Loucy (cell line): ENCODE measurements at regions not wholly inside any gene's neighbourhood (a gene's known extent, or its start where the extent isn't known, plus 50 kb on each side); places are given as distances from the start of the nearest gene placed in this dataset.

ENCODE experiments used
- H2AFZ ChIP-seq: fragments of 200-600 bp; sonication (generic); 2 replicates; pipeline ENCODE4 v1.6.0; 2016; ENCODE audit warnings: antibody characterized with exemption, mild to moderate bottlenecking, low read length, moderate library complexity
- H3F3A ChIP-seq: fragments of 200-600 bp; 2 replicates; pipeline ENCODE4 v1.6.0; 2016; ENCODE audit warnings: antibody characterized with exemption, low read depth, mild to moderate bottlenecking
- H3K27me3 ChIP-seq: fragments of 200-600 bp; sonication (generic); 2 replicates; pipeline ENCODE4 v1.6.1; 2014; ENCODE audit warnings: low read length, mild to moderate bottlenecking; ENCODE audit not compliant: insufficient read depth, poor library complexity, severe bottlenecking
- H3K36me3 ChIP-seq: fragments of 200-600 bp; sonication (generic); 2 replicates; pipeline ENCODE4 v1.6.1; 2016; ENCODE audit warnings: low read length; ENCODE audit not compliant: insufficient read depth
- H3K4me1 ChIP-seq: fragments of 200-600 bp; sonication (generic); 2 replicates; pipeline ENCODE4 v1.5.1; 2014; ENCODE audit warnings: low read length, mild to moderate bottlenecking; ENCODE audit not compliant: insufficient read depth, poor library complexity, severe bottlenecking
- H3K4me2 ChIP-seq: fragments of 200-600 bp; sonication (generic); 2 replicates; pipeline ENCODE4 v1.6.0; 2014; ENCODE audit warnings: antibody characterized with exemption, low read length, low read depth, mild to moderate bottlenecking; ENCODE audit not compliant: poor library complexity, severe bottlenecking
- H3K4me3 ChIP-seq: fragments of 200-600 bp; sonication (generic); 2 replicates; pipeline ENCODE4 v1.5.1; 2014; ENCODE audit warnings: low read length, mild to moderate bottlenecking, mixed read lengths; ENCODE audit not compliant: poor library complexity, severe bottlenecking
- H3K79me2 ChIP-seq: fragments of 200-600 bp; sonication (generic); 2 replicates; pipeline ENCODE4 v1.6.1; 2014; ENCODE audit warnings: low read length; ENCODE audit not compliant: insufficient read depth
- H3K9ac ChIP-seq: fragments of 200-600 bp; sonication (generic); 2 replicates; pipeline ENCODE4 v1.6.0; 2014; ENCODE audit warnings: mild to moderate bottlenecking, low read depth, low read length, moderate library complexity; ENCODE audit not compliant: poor library complexity, severe bottlenecking
- H3K9me2 ChIP-seq: fragments of 200-600 bp; sonication (generic); replicated peaks from 2 replicates; pipeline ENCODE4 v1.6.1; 2016; ENCODE audit warnings: low read depth, low read length, mixed read lengths
- H3K9me3 ChIP-seq: fragments of 200-600 bp; sonication (generic); 2 replicates; pipeline ENCODE4 v1.6.1; 2014; ENCODE audit warnings: mild to moderate bottlenecking, antibody characterized with exemption, low read length, low read depth; ENCODE audit not compliant: insufficient read depth
- H4K20me1 ChIP-seq: fragments of 200-600 bp; sonication (generic); 2 replicates; pipeline ENCODE4 v1.6.0; 2014; ENCODE audit warnings: antibody characterized with exemption, low read length, mild to moderate bottlenecking; ENCODE audit not compliant: insufficient read depth, poor library complexity, severe bottlenecking
- EZH2phosphoT487 ChIP-seq: fragments of 200-600 bp; IDR thresholded peaks from 2 replicates; pipeline ENCODE4 v1.6.1; 2018; ENCODE audit warnings: antibody characterized with exemption, mild to moderate bottlenecking, moderate library complexity, borderline replicate concordance
- TF ChIP-seq, protein P1 (sequence below): fragments of 200-600 bp; sonication (generic); conservative IDR thresholded peaks from 2 replicates; pipeline ENCODE4 v1.5.1; 2014; ENCODE audit warnings: mild to moderate bottlenecking, antibody characterized with exemption, low read length

DNA sequence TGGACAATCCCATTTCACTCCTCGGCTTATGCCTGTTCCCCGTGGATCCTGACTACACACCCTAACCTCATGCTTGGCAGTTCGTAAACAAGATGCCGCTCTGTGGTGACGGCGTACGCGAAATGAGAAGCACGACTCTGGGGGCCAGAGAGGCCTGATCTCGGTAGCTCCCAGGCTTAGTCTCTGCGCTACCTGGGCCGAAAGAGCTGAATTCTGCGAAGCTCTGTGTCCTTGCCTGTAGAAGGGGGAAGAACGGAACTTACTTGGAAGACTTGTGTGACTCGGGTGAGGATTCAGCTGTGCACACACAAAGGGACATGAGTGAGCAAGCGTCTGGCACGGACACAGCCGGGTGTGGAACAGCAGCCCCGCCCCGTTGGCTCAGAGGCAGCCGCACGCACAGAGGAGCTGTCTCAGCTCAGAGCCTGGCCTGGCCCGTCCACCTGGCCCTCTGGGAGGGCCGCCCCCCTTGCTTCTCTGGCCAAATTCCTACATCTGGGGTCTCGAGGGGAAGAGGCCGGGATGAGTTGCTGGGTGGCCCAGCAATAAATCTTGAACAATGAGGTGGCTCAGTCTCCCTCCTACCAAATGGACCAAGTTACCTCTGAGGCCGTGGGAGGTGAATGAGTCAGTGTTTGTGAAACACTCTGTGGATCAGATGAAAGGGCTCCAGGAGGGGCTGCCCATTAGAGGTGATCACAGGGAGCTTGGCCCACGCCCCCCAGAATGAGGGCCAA lies 83.8 kb downstream of the PDGFA start:
- Histone ChIP-seq H3K79me2 (no peaks in the 10 kb centered on the region), H3F3A (no peaks in the 10 kb centered on the region), H3K4me2 (no peak overlapping the region), H3K27me3 (no peaks in the 10 kb centered on the region), H4K20me1 (no peaks in the 10 kb centered on the region), H3K9ac (no peak overlapping the region), H3K4me1 (no peaks in the 10 kb centered on the region), H3K4me3 (no peak overlapping the region), H3K9me3 (peaks cover 31% of the 10 kb centered on the region; the same call in 1 of the 2 replicates), H3K36me3 (no peaks in the 10 kb centered on the region), H2AFZ (no peak overlapping the region), H3K9me2 (no peaks in the 10 kb centered on the region)
- TF ChIP-seq EZH2phosphoT487: no peak
- TF ChIP-seq, protein P1, sequence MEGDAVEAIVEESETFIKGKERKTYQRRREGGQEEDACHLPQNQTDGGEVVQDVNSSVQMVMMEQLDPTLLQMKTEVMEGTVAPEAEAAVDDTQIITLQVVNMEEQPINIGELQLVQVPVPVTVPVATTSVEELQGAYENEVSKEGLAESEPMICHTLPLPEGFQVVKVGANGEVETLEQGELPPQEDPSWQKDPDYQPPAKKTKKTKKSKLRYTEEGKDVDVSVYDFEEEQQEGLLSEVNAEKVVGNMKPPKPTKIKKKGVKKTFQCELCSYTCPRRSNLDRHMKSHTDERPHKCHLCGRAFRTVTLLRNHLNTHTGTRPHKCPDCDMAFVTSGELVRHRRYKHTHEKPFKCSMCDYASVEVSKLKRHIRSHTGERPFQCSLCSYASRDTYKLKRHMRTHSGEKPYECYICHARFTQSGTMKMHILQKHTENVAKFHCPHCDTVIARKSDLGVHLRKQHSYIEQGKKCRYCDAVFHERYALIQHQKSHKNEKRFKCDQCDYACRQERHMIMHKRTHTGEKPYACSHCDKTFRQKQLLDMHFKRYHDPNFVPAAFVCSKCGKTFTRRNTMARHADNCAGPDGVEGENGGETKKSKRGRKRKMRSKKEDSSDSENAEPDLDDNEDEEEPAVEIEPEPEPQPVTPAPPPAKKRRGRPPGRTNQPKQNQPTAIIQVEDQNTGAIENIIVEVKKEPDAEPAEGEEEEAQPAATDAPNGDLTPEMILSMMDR: no peak

DNA sequence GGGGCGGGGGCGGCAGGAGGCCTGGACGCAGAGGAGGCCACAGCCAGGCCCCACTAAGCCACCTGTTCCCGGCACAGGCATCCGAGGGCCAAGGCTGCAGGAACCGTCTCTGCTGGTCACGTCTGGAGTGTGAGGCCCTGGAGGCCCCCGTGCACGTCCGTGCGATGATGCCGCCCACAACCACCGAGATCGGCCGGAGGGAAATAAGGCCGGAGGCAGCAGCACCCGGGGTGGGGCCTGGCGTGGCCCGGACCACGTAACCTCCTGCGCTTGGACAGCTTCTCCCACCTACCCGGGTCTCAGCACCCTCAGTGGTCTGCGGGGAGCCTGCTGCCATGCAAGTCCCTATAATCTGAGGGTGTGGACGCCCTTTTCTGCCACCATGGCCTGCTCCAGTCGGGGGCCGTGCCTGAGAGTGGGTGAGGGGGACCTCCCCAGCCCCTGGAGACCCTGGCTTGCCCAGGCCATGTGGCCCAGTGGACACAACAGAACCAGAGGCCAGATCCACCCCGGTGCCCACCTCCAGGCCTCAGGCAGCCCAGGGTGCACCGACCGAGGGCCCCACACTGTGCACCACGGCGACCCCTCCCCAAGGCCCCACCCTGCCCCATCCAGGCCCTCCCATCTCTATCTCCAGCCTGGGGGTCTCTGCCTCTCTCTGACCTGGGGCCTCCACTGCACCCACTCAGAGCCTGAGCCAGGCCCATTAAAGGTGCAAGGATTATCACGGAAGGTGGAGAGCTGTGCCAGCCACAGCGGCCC lies 83.1 kb downstream of the PDGFA start:
- no peaks in the 10 kb centered on the region for H3K4me1 ChIP-seq

DNA sequence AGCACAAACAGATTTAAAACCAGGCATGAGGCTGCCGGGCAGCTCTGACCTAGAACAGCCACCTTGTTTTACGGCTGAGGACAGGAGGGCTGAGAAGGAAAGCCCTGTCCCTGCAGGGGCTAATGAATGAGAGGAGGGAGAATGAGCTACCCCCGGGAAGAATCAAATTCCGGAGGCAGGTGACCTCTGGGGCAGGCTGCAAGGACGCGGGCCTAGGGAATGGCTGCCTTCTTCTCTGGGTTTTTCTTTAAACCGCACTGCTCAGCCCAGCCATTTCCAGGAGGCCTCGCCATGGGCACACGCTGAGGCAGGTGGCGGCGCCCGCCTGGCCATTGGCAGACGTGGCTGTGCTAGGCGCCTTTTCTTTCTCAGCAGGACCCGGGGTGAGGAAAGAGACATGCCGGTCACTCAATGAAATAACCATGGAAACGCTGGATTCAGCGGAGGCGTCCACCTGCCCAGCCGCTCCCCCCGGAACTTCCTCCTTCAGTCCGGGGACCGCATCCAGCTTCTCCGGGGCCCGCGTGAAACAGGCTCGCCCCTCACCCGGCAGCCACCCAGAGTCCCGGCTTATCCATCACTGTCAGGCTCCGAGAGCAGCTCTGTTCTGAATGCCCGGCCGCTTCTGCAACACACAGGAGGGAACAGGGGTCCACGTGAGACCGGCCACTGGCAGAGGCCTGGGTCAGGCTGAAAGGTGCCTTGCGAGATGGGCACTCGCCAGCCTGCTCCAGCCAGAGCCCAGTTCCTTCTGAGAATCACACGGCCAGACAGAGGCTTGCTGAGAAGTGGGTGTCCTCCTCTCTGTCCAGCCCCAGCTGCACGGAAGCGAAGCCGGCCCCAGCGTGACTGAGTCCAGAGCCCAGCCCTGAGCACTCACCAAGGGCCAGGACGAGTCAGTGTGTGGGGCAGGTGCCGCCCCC lies 82.1 kb downstream of the PDGFA start:
- no peak for TF ChIP-seq EZH2phosphoT487
- TF ChIP-seq, protein P1: no peak
- Histone ChIP-seq H2AFZ (no peak overlapping the region), H3K4me1 (no peaks in the 10 kb centered on the region), H3K4me3 (no peak overlapping the region), H3F3A (no peaks in the 10 kb centered on the region), H3K79me2 (no peaks in the 10 kb centered on the region), H3K27me3 (no peaks in the 10 kb centered on the region), H3K9me3 (peaks cover 36% of the 10 kb centered on the region; the same call in 1 of the 2 replicates), H4K20me1 (no peaks in the 10 kb centered on the region), H3K36me3 (no peaks in the 10 kb centered on the region), H3K9me2 (no peaks in the 10 kb centered on the region), H3K4me2 (no peak overlapping the region), H3K9ac (no peak overlapping the region)

More for the DNA sequence above, 83.1 kb downstream of the PDGFA start:
- Histone ChIP-seq H3K9me2 (no peaks in the 10 kb centered on the region), H3K79me2 (no peaks in the 10 kb centered on the region), H3K4me3 (no peak overlapping the region), H3K9ac (no peak overlapping the region), H3K36me3 (no peaks in the 10 kb centered on the region), H2AFZ (no peak overlapping the region), H3K27me3 (no peaks in the 10 kb centered on the region), H3F3A (no peaks in the 10 kb centered on the region), H4K20me1 (no peaks in the 10 kb centered on the region), H3K9me3 (peaks cover 31% of the 10 kb centered on the region; the same call in 1 of the 2 replicates), H3K4me2 (no peak overlapping the region)
- TF ChIP-seq, protein P1: no peak
- no peak for TF ChIP-seq EZH2phosphoT487
